Central memory CD8-positive, alpha-beta T cell (primary cell): ENCODE measurements at regions not wholly inside any gene's neighbourhood (a gene's known extent, or its start where the extent isn't known, plus 50 kb on each side); places are given as distances from the start of the nearest gene placed in this dataset.

Experiments used
- ATAC-seq: fragments of 150-1000 bp; cut with Tn5 transposase; replicated peaks from 2 replicates; pipeline ENCODE4 v1.10.0; 2022; ENCODE audit warnings: mild to moderate bottlenecking, moderate FRiP score, moderate number of reproducible peaks; ENCODE audit not compliant: poor library complexity, severe bottlenecking; ENCODE audit errors: extremely low read depth
- DNase-seq, 2 donors: peaks; one replicate each; pipeline ENCODE4 v3.0.0; 2021; ENCODE audit warnings: low spot score in 2 of 2
- H3K27ac Mint-ChIP-seq: one replicate; pipeline ENCODE4 v1.8.0; 2022; ENCODE audit warnings: low read depth, mild to moderate bottlenecking, moderate library complexity, mixed read lengths
- H3K27me3 Mint-ChIP-seq: one replicate; pipeline ENCODE4 v1.8.0; 2022; ENCODE audit warnings: mixed read lengths
- H3K36me3 Mint-ChIP-seq: one replicate; pipeline ENCODE4 v1.8.0; 2022; ENCODE audit warnings: mild to moderate bottlenecking, moderate library complexity, mixed read lengths; ENCODE audit not compliant: insufficient read depth
- H3K4me1 Mint-ChIP-seq: one replicate; pipeline ENCODE4 v1.8.0; 2022; ENCODE audit warnings: mixed read lengths
- H3K4me3 Mint-ChIP-seq: one replicate; pipeline ENCODE4 v1.8.0; 2022; ENCODE audit warnings: mild to moderate bottlenecking, moderate library complexity, mixed read lengths
- H3K9me3 Mint-ChIP-seq: one replicate; pipeline ENCODE4 v1.8.0; 2022; ENCODE audit warnings: mixed read lengths

- DNase-seq = no peak
- Mint-ChIP-seq H3K4me3 (no peak overlapping the region), H3K27me3 (no peaks in the 10 kb centered on the region)
Measured at GRCh38 chr12:58602179-58602578, 318.1 kb downstream of the LRIG3 start.

DNA sequence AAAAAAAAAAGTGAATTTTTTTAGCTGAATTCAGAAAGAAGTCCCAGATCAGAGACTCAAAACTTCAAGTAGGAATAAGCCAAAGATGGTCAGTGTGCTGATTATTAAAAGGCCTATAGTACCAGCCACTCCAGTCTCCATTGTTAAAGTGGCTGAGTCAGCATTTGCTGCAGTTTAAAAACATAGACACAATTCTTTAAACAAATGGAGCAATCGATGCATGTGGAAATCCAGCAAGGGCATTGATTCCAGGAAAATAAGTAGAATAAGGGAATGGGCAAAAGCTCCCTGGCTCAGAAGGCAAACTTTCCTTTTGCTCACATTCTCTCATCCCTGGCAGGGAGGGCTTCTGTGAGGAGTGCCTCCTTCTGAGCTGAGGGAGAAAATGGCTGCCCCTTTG, 317.6 kb downstream of the LRIG3 start:
- no peak for DNase-seq
- H3K27me3 Mint-ChIP-seq = no peaks in the 10 kb centered on the region
- H3K27ac Mint-ChIP-seq = no peak overlapping the region
- no peaks in the 10 kb centered on the region for H3K36me3 Mint-ChIP-seq
- H3K9me3 Mint-ChIP-seq = peaks cover 19% of the 10 kb centered on the region
- no peaks in the 10 kb centered on the region for H3K4me1 Mint-ChIP-seq
- no peak overlapping the region for H3K4me3 Mint-ChIP-seq
- no peak for ATAC-seq

More at GRCh38 chr12:58602179-58602578, 318.1 kb downstream of the LRIG3 start:
- H3K27ac Mint-ChIP-seq = no peak overlapping the region
- H3K36me3 Mint-ChIP-seq = no peaks in the 10 kb centered on the region
- H3K9me3 Mint-ChIP-seq = peaks cover 17% of the 10 kb centered on the region
- no peak for ATAC-seq
- H3K4me1 Mint-ChIP-seq = no peaks in the 10 kb centered on the region

DNA sequence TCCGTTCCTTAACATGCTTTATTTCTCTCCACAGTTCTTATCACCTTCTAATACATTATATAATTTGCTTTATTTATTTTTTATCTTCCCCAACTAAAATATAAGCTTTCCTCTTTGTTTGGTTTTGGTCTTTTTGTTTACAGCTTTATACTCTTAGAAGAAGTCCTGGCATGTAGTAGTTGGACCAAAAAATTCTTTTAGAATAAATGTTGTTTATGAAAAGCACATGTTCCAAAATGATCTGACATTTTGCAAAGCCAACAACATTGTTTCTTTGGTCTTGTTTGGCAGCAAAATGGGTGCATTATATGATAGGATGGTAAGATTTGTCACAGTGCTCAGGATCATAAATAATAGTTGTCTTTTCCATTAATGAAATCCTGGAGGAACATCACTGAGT, 312.5 kb downstream of the LRIG3 start:
- H3K27me3 Mint-ChIP-seq = no peaks in the 10 kb centered on the region
- H3K4me1 Mint-ChIP-seq = no peaks in the 10 kb centered on the region
- no peak overlapping the region for H3K4me3 Mint-ChIP-seq
- H3K36me3 Mint-ChIP-seq = no peaks in the 10 kb centered on the region
- H3K9me3 Mint-ChIP-seq = peaks cover 25% of the 10 kb centered on the region
- ATAC-seq (no peak), DNase-seq (no peak)
- H3K27ac Mint-ChIP-seq = no peak overlapping the region

- DNase-seq (no peak), ATAC-seq (no peak)
- H3K4me1 Mint-ChIP-seq = no peaks in the 10 kb centered on the region
- H3K4me3 Mint-ChIP-seq = no peak overlapping the region
- no peaks in the 10 kb centered on the region for H3K27me3 Mint-ChIP-seq
- no peaks in the 10 kb centered on the region for H3K36me3 Mint-ChIP-seq
- peaks cover 25% of the 10 kb centered on the region for H3K9me3 Mint-ChIP-seq
- H3K27ac Mint-ChIP-seq = no peak overlapping the region
Measured at GRCh38 chr12:58608711-58609110, 311.6 kb downstream of the LRIG3 start.

GRCh38 chr12:58615047-58615446, 305.3 kb downstream of the LRIG3 start:
- H3K4me3 Mint-ChIP-seq = no peak overlapping the region
- DNase-seq = no peak
- no peaks in the 10 kb centered on the region for H3K36me3 Mint-ChIP-seq
- ATAC-seq = no peak
- H3K9me3 Mint-ChIP-seq = peaks cover 16% of the 10 kb centered on the region
- no peaks in the 10 kb centered on the region for H3K27me3 Mint-ChIP-seq
- no peaks in the 10 kb centered on the region for H3K4me1 Mint-ChIP-seq
- no peak overlapping the region for H3K27ac Mint-ChIP-seq

DNA sequence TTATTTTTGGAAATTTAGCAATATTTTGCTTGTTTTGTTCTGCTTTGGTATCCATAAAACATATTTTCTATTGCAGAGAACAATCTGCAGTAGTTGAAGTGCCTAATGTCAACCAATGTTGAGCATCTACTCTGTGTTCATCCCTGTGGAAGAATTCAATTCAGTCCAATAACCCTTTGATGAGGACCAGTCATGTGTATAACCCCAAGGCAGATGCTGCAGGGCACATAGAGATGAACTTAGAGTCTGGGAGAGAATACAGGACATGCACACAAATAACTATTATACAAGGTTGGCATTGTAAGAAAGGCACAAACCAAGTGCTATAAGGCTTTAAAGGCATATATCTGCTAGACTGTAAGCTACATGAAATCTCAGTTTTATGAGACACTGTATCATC, 304.7 kb downstream of the LRIG3 start:
- DNase-seq (no peak), ATAC-seq (no peak)
- Mint-ChIP-seq H3K36me3 (no peaks in the 10 kb centered on the region), H3K27me3 (no peaks in the 10 kb centered on the region), H3K9me3 (peaks cover 15% of the 10 kb centered on the region), H3K4me1 (no peaks in the 10 kb centered on the region), H3K4me3 (no peak overlapping the region), H3K27ac (no peak overlapping the region)

DNA sequence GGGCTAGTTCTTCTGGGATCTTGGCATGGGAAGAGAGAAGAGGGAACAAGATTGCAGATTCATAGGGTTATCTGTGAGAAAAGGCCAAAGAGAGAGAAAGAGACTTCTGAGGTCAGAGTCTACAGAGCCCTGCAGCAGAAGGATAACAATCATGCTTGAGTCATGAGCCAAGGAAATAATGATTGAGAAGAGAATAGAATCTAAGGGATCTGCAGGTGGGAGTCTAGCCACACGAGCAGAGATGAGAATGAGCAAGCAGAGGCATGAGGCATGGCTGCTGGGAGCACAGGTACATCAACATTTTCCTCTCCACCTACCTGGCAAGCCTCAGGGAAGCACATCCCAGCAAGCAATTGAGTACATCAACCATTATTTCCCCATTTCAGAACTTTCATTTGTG, 303.7 kb downstream of the LRIG3 start:
- DNase-seq (no peak), ATAC-seq (no peak)
- Mint-ChIP-seq H3K27ac (no peak overlapping the region), H3K9me3 (peaks cover 17% of the 10 kb centered on the region), H3K4me3 (no peak overlapping the region), H3K36me3 (no peaks in the 10 kb centered on the region), H3K4me1 (no peaks in the 10 kb centered on the region), H3K27me3 (no peaks in the 10 kb centered on the region)

DNA sequence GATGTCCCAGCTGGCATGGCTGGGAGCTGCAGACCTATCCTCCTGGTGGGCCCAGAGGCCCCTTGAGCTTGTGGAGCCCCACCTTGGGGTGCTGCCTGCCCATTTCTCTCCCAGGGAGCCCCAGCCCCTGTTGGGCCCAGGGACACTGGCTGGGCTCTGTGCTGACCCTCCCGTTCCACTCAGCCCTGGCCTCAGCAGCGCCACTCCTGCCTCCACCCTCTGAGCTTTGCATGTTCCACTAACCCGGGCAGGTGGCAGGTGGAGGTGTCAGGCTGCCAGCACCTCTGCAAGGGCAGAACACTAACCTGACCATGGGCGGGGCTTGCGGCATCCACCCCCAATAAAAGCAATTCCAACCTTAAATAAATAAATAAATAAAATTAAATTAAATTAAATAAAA, 299.2 kb downstream of the LRIG3 start:
- Mint-ChIP-seq H3K4me1 (no peaks in the 10 kb centered on the region), H3K27ac (no peak overlapping the region), H3K9me3 (peaks cover 17% of the 10 kb centered on the region), H3K27me3 (no peaks in the 10 kb centered on the region), H3K4me3 (no peak overlapping the region), H3K36me3 (no peaks in the 10 kb centered on the region)
- DNase-seq = no peak
- ATAC-seq = no peak

DNA sequence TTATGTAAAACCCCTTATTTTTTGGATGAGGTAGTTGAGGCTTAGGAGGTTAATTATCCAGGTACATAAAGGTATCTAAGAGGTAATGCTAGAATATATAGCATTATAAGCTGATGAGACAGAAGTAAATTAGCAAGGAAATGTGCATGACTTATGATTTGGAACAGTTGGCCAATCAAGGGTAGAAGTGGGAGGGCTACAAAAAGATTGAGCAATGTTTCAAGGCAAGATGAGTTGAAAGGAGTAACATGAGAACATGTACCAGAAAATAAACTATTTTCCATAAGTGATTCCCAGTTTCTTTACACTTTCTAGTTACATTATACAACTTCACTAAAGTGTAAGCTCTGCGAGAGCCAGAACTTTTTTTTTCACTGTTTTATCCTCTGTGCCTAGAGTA, 290.9 kb downstream of the LRIG3 start:
- H3K27me3 Mint-ChIP-seq = no peaks in the 10 kb centered on the region
- peaks cover 5% of the 10 kb centered on the region for H3K9me3 Mint-ChIP-seq
- DNase-seq (no peak), ATAC-seq (no peak)
- no peak overlapping the region for H3K27ac Mint-ChIP-seq
- no peak overlapping the region for H3K4me3 Mint-ChIP-seq
- H3K4me1 Mint-ChIP-seq = no peaks in the 10 kb centered on the region
- H3K36me3 Mint-ChIP-seq = no peaks in the 10 kb centered on the region

- ATAC-seq (no peak), DNase-seq (no peak)
- H3K36me3 Mint-ChIP-seq = no peaks in the 10 kb centered on the region
- H3K4me1 Mint-ChIP-seq = no peaks in the 10 kb centered on the region
- no peak overlapping the region for H3K4me3 Mint-ChIP-seq
- H3K27ac Mint-ChIP-seq = no peak overlapping the region
- H3K27me3 Mint-ChIP-seq = no peaks in the 10 kb centered on the region
- no peaks in the 10 kb centered on the region for H3K9me3 Mint-ChIP-seq
Measured at GRCh38 chr12:58633479-58633878, 286.8 kb downstream of the LRIG3 start.

DNA sequence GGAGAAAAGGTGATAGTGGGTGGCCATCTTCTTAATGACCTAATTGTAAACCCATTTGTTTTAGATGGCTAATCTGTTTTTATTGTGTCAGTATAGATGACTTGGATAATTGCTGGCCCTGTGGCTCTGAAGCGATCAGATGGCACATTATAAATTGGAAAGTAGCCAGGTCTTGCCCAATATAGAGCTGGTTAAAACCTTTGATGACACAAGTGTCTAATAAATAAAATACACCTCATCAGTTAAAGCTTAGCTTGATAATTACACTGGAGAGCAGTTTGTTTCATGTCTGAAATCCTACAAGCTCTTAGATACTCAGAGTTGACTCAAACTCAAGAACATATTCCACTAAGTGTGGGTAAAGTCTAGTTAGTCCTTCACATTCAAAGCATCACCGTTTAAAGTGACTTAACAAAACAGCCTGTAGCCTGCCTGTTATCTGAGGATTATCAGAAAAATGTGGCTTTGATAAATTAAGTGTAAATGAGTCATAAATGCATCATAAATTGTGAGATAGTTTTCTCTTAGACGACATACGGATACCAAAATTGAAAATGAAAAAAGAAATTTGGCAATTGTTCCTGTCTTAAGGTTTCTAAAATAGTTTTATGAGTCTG, 280.9 kb downstream of the LRIG3 start:
- Mint-ChIP-seq H3K4me3 (no peak overlapping the region), H3K27me3 (no peaks in the 10 kb centered on the region), H3K27ac (no peak overlapping the region), H3K9me3 (peaks cover 6% of the 10 kb centered on the region), H3K4me1 (no peaks in the 10 kb centered on the region), H3K36me3 (no peaks in the 10 kb centered on the region)
- ATAC-seq = no peak
- DNase-seq = no peak

- Mint-ChIP-seq H3K9me3 (peaks cover 6% of the 10 kb centered on the region), H3K4me1 (no peaks in the 10 kb centered on the region), H3K36me3 (no peaks in the 10 kb centered on the region), H3K27ac (no peak overlapping the region), H3K4me3 (no peak overlapping the region), H3K27me3 (no peaks in the 10 kb centered on the region)
- no peak for ATAC-seq
- DNase-seq = no peak
Measured at GRCh38 chr12:58640314-58640713, 280.0 kb downstream of the LRIG3 start.

- H3K27ac Mint-ChIP-seq = no peak overlapping the region
- ATAC-seq (no peak), DNase-seq (no peak)
- H3K4me3 Mint-ChIP-seq = no peak overlapping the region
- no peaks in the 10 kb centered on the region for H3K27me3 Mint-ChIP-seq
- H3K9me3 Mint-ChIP-seq = peaks cover under 1% of the 10 kb centered on the region
- no peaks in the 10 kb centered on the region for H3K36me3 Mint-ChIP-seq
- no peaks in the 10 kb centered on the region for H3K4me1 Mint-ChIP-seq
Measured at GRCh38 chr12:58645946-58646345, 274.4 kb downstream of the LRIG3 start.

DNA sequence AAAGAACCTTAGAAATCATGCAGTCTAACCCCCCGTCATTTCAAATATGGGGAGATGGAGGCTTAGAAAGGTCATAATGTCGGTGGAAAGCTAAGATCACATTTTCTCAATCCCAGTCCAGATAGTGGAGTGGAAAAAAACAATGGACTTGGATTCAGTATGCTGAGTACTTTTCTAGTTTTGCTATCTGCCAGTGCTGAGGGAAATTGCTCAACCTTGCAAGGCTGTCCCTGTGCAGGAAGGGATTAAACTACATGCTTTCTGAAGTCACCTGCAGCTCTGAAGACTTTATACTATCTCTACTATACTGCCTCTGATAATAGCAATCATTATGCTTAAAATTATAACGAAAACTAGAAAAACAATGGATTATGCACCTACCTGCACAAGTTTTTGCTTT, 272.8 kb downstream of the LRIG3 start:
- ATAC-seq (no peak), DNase-seq (no peak)
- H3K36me3 Mint-ChIP-seq = no peaks in the 10 kb centered on the region
- H3K27ac Mint-ChIP-seq = no peak overlapping the region
- H3K9me3 Mint-ChIP-seq = no peaks in the 10 kb centered on the region
- H3K27me3 Mint-ChIP-seq = no peaks in the 10 kb centered on the region
- H3K4me1 Mint-ChIP-seq = no peaks in the 10 kb centered on the region
- H3K4me3 Mint-ChIP-seq = no peak overlapping the region
